ENCODE measurements at regions not wholly inside any gene's neighbourhood (a gene's known extent, or its start where the extent isn't known, plus 50 kb on each side); places are given as distances from the start of the nearest gene placed in this dataset.
A peak's percentile ranks its signal among the peaks of the same experiment; 100 is the strongest.

GRCh38 chr11:116234989-116235568 lies 537.7 kb downstream of the BUD13 start:
- DNase-seq, result no peak

DNA sequence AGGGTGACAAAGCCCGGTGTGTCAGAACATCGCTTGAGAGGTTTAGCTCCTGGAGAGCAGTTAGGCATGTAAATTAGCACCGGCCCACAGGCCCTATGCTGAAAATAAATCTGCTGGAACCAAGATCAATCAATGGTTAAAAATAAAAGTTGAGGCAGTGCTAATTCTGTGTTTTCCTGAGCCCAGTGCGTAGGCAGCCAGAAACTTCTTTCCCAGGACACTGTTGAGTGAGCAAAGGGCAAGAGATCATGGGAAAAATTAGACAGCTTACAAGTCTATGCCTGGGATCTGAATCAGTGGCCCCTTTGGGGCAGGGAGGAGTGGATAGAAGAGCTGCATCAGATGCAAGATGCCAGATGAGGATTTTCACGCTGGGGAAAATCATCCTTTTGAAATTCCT lies 539.2 kb downstream of the BUD13 start:
- no peak for DNase-seq

GRCh38 chr11:116232364-116232828 lies 540.4 kb downstream of the BUD13 start:
- DNase-seq, result no peak

- no peak for DNase-seq
Measured at GRCh38 chr11:116231543-116231942, 541.2 kb downstream of the BUD13 start.

DNA sequence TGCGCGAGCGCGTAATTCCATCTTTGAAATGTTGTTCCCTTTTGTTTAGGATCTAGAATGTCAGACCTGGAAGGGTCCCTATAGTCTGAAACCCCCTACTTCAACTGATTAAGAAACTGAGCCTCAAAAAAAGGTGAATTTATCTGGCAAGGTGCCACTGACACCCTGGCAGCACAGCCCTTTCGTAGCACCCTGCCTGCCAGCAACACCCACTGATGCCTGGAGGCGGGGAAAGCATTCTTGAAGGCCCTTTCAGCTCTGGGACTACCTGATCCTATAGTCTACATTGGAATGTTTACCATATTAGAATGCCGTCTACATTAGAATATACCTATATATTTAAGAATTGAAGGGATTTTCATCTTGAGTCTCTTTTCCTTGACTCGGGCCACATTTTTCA lies 542.3 kb downstream of the BUD13 start:
- no peak for DNase-seq

DNA sequence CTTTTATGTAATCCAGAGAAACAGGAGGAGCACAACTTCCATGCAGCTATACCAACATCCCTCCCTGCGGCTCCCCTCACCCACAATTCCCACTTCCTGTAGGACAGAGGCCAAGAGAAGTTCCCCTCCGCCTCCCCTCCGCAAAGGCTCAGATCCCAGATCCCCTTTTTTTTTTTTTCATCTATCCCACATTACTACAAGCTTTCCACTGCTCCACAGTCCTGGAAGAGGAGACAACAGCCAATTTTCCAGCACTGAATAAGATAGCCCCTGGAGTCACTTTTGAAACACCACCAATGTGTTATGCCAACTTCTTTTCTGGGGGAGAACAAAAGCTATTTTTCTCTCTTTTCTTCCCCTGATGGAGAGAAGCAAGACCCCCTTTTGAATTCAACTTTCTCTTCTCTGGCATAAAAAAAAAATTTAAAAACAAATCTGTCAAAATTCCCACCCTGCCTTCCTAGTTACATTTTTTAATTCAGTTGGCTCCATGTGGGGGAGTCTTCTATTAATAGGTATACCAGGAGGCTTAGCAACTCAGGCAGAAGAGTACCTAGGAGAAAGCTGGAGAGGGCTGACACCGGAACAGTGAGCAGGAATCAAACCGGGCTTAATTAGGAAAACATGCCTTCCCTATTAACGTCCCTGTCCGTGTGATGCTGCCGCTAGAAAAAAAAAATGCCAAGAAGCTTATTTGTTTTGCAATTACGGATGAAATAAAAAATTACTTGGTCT lies 543.4 kb downstream of the BUD13 start:
- DNase-seq, result no peak

DNA sequence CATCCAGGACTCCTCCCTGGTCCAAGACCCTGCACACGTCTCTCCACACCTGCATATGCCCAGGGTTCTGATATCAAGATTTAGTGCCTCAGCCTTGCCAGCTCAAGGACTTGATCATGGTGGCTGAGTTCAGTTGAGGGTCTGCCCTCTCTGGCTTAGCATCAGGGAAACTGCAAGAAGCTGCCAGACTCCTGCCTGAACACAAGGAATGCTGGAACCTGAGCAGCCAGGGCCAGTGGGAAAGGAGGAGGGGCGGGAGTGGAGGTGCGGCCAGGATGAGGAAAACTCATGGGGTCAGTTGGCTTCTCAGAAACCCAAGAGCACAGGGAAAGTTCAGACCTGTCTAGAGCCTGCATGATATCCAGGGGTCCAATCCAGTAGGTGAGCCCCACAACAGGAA lies 546.1 kb downstream of the BUD13 start:
- no peak for DNase-seq

DNA sequence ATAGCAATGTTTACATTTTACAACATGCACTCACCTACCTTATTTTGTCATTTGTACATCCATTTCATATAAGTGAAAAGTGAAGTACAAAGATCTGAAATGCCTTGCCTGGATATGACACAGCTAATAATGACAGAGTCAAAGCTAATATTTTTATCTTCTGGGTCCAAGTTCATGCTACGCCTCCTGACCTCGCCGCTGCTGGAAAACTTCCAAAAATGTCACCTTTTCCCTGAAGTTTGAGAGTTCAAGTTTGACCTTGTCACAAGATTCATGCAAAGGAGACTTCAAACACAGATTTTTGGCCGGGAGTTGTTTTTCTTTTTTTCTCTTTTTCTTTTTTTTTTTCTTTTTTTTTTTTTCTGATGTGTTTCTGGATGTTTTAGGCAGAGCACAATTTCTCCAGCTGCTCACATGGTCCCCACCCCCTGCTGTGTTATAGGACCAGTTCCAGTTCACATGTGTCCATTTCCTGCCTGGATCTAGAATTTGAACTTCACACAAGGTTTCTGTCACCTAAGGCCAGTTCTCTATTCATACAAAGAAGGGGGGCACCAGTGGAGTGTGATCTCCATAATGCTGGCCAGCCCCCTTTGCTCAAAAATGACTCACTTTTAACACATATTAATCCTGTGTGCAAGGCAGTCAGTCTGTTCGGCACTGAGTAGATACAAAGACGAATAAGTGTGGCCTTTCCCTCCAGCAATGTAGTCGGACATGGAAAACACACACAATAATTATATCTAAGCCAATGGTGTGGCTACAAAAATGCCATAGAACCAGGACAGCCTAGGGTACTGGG lies 546.8 kb downstream of the BUD13 start:
- DNase-seq, result no peak

- DNase-seq, result no peak
Measured at GRCh38 chr11:116225236-116225635, 547.6 kb downstream of the BUD13 start.

DNA sequence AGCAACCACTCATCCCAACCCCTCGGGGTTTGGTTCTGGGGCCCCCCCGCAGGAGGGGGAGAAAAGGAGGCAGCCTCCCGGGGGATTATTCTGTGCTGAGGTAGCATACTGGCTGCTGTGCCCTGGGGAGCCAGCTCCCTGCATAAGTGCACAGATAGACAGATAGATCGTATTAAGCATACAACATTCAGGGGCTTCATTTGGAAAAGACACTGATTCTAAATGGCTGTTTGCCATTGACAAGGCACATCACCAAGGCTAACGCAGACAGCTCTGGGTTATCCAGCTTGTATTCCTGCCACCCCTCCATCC lies 547.9 kb downstream of the BUD13 start:
- no peak for DNase-seq

GRCh38 chr11:116224154-116224888 lies 548.5 kb downstream of the BUD13 start:
- DNase-seq, result peak; percentile 9 to 39

GRCh38 chr11:116221351-116221750 lies 551.4 kb downstream of the BUD13 start:
- no peak for DNase-seq

DNA sequence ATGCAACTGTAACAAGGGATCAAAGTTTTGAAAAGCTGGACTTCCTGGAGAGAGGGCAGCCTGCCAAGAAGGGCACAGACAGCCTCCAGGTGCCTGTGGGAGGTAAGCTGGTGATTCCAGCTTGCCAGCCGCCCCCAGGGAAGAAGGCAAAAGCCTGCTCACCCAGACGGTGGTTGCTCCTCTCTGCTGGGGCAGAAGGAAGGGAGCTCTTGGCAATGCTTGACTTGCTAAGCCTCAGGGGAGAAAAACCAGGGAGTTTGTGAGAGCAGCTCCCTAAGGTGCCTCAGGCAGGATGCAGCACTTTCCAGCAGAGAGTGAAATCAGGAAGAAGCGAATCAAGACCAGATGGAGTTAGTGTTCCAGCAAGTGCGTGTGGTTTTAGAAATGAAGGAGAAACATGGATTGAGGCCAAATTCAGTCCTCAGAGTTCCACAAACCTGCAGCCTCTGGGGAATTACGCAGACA lies 553.6 kb downstream of the BUD13 start:
- no peak for DNase-seq

DNA sequence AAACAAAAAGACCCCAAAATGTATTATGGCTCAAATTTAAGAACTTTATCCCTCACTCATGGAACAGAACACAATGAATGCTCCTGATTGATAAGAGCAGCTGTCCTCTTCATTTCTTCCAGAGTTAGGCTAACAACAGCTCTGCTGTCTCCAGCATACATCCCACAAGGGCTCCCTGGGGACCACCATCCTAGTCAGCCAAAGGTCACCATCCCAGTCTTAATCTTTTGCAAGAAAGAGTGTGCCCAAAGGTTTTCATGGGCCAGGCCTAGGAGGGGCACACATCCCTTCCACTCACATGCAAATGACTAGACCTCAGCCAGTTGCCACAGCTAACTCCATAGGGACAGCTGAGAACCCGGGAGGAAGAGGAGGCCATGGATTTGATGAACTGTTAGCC lies 555.3 kb downstream of the BUD13 start:
- no peak for DNase-seq

GRCh38 chr11:116217006-116217405 lies 555.8 kb downstream of the BUD13 start:
- peak in 1 of 2 donors; percentile 3 for DNase-seq

GRCh38 chr11:116215471-116216113 lies 557.2 kb downstream of the BUD13 start:
- no peak for DNase-seq

DNA sequence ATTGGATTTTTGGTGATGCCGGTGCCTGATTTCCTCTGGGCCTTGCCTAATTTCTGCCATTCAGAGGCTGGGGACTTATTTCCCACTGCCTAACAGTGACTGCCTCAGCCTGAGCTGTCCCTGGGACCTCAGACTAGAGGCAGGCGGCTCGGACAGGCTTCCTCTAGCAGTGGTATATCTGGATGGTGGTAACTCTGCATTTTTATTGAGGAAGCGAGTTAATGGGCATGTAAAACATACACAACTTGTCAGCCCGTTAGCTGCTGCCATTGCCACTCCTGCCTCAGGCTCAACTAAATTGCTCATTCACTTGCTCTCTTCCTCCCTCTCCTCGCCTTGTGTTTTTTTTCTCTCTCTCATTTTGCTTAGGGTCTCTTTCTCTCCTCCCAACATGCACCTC lies 561.6 kb downstream of the BUD13 start:
- no peak for DNase-seq

DNA sequence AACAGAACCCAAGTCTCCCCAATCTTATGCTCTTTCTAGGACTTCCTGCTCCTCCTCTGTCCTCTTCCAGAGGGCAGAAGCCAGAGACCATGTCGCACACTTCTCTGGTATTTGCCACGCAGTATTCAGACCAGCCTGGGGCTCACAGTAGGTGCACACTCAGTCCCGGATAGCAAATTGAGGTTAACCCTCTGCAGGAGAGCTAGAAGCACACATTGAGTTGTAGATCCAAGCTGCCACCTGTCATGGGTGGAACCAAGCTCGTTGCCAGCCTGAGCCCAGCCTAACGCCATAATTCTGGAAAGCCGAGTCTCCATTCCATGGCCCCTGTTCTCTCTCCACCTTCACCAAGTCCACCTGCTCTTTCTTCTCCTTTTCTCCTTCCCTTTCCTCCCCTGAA lies 562.1 kb downstream of the BUD13 start:
- DNase-seq, result no peak

DNA sequence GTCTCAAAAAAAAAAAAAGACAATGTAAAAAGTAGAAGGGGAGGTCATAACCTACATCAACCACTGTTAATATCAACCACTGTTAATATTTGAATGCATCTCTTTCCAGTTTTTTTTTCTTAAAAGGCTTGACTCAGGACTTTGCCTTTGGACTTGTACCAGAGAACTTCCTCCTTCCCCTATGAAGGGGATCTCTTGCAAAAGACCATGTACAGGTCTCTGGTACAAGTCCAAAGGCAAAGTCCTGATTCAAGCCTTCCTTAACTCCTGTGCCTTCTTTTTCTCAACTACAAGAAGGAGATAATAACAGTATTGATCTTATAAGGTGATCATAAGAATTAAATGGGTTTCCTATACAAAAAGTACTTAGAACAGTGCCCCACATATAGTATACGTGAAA lies 563.5 kb downstream of the BUD13 start:
- no peak for DNase-seq

DNA sequence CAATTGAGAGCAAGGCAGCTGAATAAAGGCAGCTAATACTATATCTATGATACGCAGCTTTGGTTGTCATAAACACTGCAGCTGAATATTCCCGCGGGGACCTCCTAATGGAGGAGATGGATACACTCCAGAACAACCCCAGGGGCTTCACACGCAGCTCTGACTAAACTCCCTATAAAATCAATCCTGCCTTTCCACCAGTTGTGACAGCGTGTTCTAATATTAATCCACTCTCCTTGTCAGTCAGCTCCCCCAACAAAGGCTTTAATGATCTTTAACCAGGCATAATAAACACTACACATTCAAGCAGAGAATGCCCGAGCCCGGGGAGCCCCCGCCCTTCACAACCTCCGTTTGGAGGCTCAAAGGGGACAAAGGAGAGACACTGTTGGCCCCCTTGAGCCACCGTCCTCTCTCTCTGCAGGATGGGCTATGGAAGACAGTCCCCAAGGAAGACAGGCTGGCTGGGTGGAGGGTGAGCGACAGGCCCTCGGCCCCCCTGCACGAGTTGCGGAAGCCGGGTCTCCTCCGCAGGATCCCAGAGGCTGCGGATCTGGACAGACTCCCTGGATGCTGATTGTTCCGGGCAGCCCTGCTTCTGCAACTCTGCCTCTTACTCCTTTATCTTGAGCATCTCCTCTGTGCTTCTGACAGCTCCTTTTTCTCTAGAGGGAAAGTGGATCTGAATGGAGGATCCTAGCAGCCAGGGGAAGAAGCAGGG lies 565.2 kb downstream of the BUD13 start:
- no peak for DNase-seq

DNA sequence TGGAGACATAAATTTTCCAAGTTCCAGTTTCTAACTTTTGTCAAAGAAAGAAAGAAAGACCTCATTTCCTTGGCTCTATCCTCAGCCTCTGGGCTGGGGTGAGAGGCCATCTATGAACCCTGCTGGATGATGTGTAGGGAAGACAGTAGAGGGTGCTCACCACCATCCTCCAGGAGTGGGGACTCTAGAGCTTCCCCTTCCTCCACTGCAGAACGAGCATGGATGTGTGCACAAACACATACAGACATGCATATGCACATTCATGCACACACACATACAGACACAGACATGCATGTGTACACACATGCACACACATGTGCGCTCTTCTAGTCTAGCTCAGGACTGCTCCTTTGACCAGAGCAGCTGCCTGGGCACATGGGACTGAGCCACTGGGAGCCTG lies 565.8 kb downstream of the BUD13 start:
- no peak for DNase-seq

DNA sequence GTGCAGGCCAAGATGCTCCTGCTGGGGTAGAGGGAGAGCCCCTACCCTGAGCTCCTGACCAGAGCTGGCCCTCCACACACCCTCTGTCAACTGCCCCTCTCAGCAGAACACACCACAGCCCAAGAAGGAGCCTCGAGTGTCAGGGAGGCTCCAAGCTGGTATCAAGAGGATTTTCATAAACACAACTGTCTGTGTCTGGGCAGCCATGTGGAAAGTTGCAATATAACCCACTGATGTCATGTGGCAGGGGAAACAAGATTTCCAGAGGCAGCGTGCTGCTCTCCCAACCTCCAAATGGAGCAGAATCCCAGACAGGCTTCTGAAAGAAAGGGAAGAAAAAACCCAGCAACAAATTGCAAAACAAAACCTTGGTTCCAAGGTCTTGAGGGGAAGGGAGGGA lies 569.9 kb downstream of the BUD13 start:
- DNase-seq, result no peak

All from CD4-positive, alpha-beta T cell treated with Interferon alpha-2 for 1 hour (primary cell).